Muscle of leg (tissue), 3 donors: ENCODE measurements at regions not wholly inside any gene's neighbourhood (a gene's known extent, or its start where the extent isn't known, plus 50 kb on each side); places are given as distances from the start of the nearest gene placed in this dataset.

ENCODE experiments used
- DNase-seq: peaks from one replicate; pipeline ENCODE4 v3.0.0; 2013
- H3K27ac ChIP-seq: one replicate; pipeline ENCODE4 v1.5.1; 2013; ENCODE audit warnings: mild to moderate bottlenecking, low read length, control low read depth
- H3K27me3 ChIP-seq: one replicate; pipeline ENCODE4 v1.6.1; 2013; ENCODE audit warnings: low read length; ENCODE audit not compliant: control insufficient read depth, insufficient read depth
- H3K36me3 ChIP-seq: one replicate; pipeline ENCODE4 v1.6.1; 2013; ENCODE audit warnings: low read length; ENCODE audit not compliant: control insufficient read depth, insufficient read depth
- H3K4me1 ChIP-seq: one replicate; pipeline ENCODE4 v1.6.1; 2013; ENCODE audit warnings: low read length; ENCODE audit not compliant: control insufficient read depth, insufficient read depth
- H3K4me3 ChIP-seq: one replicate; pipeline ENCODE4 v1.5.1; 2013; ENCODE audit warnings: low read length, control low read depth
- H3K9me3 ChIP-seq: replicated peaks from 2 replicates; pipeline ENCODE4 v1.6.1; 2013; ENCODE audit warnings: low read depth, low read length; ENCODE audit not compliant: control insufficient read depth
- WGBS: methylation state at CpG from one replicate; pipeline ENCODE4 v1.1.5; 2013; ENCODE audit warnings: missing lambda C conversion rate; ENCODE audit not compliant: insufficient coverage; 5-methylcytosine and 5-hydroxymethylcytosine counted together

- Histone ChIP-seq H3K27me3 (peaks cover 3% of the 10 kb centered on the region), H3K9me3 (no peaks in the 10 kb centered on the region), H3K36me3 (no peaks in the 10 kb centered on the region), H3K27ac (no peak overlapping the region), H3K4me3 (no peak overlapping the region), H3K4me1 (peaks cover 3% of the 10 kb centered on the region)
- DNase-seq, result no peak
These were observed 150.8 kb upstream of the NTM start for GRCh38 chr11:131219646-131220045.

GRCh38 chr11:131223198-131223991 lies 147.0 kb upstream of the NTM start:
- no peak for DNase-seq
- no peaks in the 10 kb centered on the region for H3K9me3 ChIP-seq
- H3K27ac ChIP-seq, result no peak overlapping the region
- no peaks in the 10 kb centered on the region for H3K4me1 ChIP-seq
- H3K4me3 ChIP-seq, result no peak overlapping the region
- no peaks in the 10 kb centered on the region for H3K36me3 ChIP-seq
- peaks cover 3% of the 10 kb centered on the region for H3K27me3 ChIP-seq

GRCh38 chr11:131228378-131228777 lies 142.0 kb upstream of the NTM start:
- H3K27me3 ChIP-seq, result no peaks in the 10 kb centered on the region

GRCh38 chr11:131229221-131229620 lies 141.2 kb upstream of the NTM start:
- 67% methylated on average over 2 of the region's 2 CpGs for WGBS
- no peaks in the 10 kb centered on the region for H3K9me3 ChIP-seq

More at GRCh38 chr11:131228378-131228777, 142.0 kb upstream of the NTM start:
- H3K4me1 ChIP-seq, result peaks cover 2% of the 10 kb centered on the region
- no peaks in the 10 kb centered on the region for H3K9me3 ChIP-seq
- no peak overlapping the region for H3K4me3 ChIP-seq
- H3K36me3 ChIP-seq, result no peaks in the 10 kb centered on the region
- no peak for DNase-seq
- H3K27ac ChIP-seq, result no peak overlapping the region
- WGBS, result no CpG with 5 or more reads among the region's 2 CpGs

GRCh38 chr11:131231317-131231940 lies 139.0 kb upstream of the NTM start:
- WGBS, result 34% methylated on average over 3 of the region's 6 CpGs
- Histone ChIP-seq H3K27ac (no peak overlapping the region), H3K9me3 (no peaks in the 10 kb centered on the region), H3K4me3 (no peak overlapping the region), H3K27me3 (peaks cover 11% of the 10 kb centered on the region), H3K4me1 (peaks cover 2% of the 10 kb centered on the region), H3K36me3 (no peaks in the 10 kb centered on the region)
- DNase-seq, result no peak

More at GRCh38 chr11:131229221-131229620, 141.2 kb upstream of the NTM start:
- Histone ChIP-seq H3K27ac (no peak overlapping the region), H3K4me3 (no peak overlapping the region), H3K36me3 (no peaks in the 10 kb centered on the region), H3K27me3 (no peaks in the 10 kb centered on the region), H3K4me1 (peaks cover 2% of the 10 kb centered on the region)
- no peak for DNase-seq

- no peak for DNase-seq
- Histone ChIP-seq H3K9me3 (no peaks in the 10 kb centered on the region), H3K36me3 (no peaks in the 10 kb centered on the region), H3K4me3 (no peak overlapping the region), H3K27me3 (peaks cover 14% of the 10 kb centered on the region), H3K27ac (no peak overlapping the region), H3K4me1 (peaks cover 2% of the 10 kb centered on the region)
- 58% methylated on average over 4 of the region's 4 CpGs for WGBS
These were observed 138.2 kb upstream of the NTM start for GRCh38 chr11:131232261-131232660.

GRCh38 chr11:131234221-131234620 lies 136.2 kb upstream of the NTM start:
- Histone ChIP-seq H3K36me3 (no peaks in the 10 kb centered on the region), H3K4me1 (peaks cover 5% of the 10 kb centered on the region), H3K9me3 (no peaks in the 10 kb centered on the region), H3K4me3 (no peak overlapping the region), H3K27ac (no peak overlapping the region), H3K27me3 (peaks cover 16% of the 10 kb centered on the region)
- 86% methylated on average over 14 of the region's 15 CpGs for WGBS
- no peak for DNase-seq

- DNase-seq, result no peak
- Histone ChIP-seq H3K27ac (no peak overlapping the region), H3K4me1 (peaks cover 5% of the 10 kb centered on the region), H3K36me3 (no peaks in the 10 kb centered on the region), H3K9me3 (no peaks in the 10 kb centered on the region), H3K27me3 (peaks cover 16% of the 10 kb centered on the region), H3K4me3 (no peak overlapping the region)
- 60% methylated on average over 10 of the region's 20 CpGs for WGBS
These were observed 134.8 kb upstream of the NTM start for GRCh38 chr11:131235328-131236298.

GRCh38 chr11:131240421-131240820 lies 130.0 kb upstream of the NTM start:
- Histone ChIP-seq H3K27ac (no peak overlapping the region), H3K27me3 (peaks cover 12% of the 10 kb centered on the region), H3K36me3 (no peaks in the 10 kb centered on the region), H3K9me3 (no peaks in the 10 kb centered on the region), H3K4me1 (peaks cover 20% of the 10 kb centered on the region), H3K4me3 (no peak overlapping the region)
- WGBS, result 70% methylated on average over 2 of the region's 7 CpGs
- DNase-seq, result no peak

GRCh38 chr11:131242476-131243000 lies 127.9 kb upstream of the NTM start:
- H3K36me3 ChIP-seq, result no peaks in the 10 kb centered on the region
- peak overlapping the region; percentile 49 for H3K27ac ChIP-seq
- peak; percentile 62 for DNase-seq
- WGBS, result 83% methylated on average over 1 of the region's 1 CpG
- peaks cover 2% of the 10 kb centered on the region for H3K27me3 ChIP-seq
- H3K4me3 ChIP-seq, result no peak overlapping the region
- H3K9me3 ChIP-seq, result no peaks in the 10 kb centered on the region
- H3K4me1 ChIP-seq, result peaks cover 26% of the 10 kb centered on the region
